ENCODE measurements at regions not wholly inside any gene's neighbourhood (a gene's known extent, or its start where the extent isn't known, plus 50 kb on each side); places are given as distances from the start of the nearest gene placed in this dataset.

DNA sequence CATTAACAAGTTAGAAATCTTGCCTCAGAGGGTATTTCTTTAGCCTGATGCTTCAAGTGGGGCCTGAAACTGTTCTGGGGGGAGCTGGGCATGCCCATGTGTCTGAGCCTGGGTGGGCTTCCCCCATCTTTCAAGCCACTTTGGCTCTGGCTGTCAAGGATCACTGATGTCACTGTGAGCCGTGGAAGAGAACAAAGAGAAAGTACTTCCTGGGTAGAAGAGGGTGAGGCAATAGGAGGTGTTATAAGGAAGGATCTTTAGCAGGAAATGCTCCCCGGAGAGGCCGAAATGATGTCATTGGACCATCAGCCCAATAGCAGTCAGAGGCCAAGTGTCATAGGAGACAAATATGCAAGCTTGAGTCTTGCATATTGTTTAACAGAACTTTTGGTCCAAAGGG, 228.4 kb upstream of the MEX3C start:
- TF ChIP-seq, protein P1, sequence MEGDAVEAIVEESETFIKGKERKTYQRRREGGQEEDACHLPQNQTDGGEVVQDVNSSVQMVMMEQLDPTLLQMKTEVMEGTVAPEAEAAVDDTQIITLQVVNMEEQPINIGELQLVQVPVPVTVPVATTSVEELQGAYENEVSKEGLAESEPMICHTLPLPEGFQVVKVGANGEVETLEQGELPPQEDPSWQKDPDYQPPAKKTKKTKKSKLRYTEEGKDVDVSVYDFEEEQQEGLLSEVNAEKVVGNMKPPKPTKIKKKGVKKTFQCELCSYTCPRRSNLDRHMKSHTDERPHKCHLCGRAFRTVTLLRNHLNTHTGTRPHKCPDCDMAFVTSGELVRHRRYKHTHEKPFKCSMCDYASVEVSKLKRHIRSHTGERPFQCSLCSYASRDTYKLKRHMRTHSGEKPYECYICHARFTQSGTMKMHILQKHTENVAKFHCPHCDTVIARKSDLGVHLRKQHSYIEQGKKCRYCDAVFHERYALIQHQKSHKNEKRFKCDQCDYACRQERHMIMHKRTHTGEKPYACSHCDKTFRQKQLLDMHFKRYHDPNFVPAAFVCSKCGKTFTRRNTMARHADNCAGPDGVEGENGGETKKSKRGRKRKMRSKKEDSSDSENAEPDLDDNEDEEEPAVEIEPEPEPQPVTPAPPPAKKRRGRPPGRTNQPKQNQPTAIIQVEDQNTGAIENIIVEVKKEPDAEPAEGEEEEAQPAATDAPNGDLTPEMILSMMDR (conservative IDR thresholded peaks at IDR 0.05; ENCODE audit: low read length), result no peak
- TF ChIP-seq EZH2phosphoT487 (IDR thresholded peaks at IDR 0.05; ENCODE audit: borderline replicate concordance, low read depth, low read length), result no peak

Measured in OCI-LY7 (cell line).